IPS DF 19.7 (cell line): ENCODE measurements at regions not wholly inside any gene's neighbourhood (a gene's known extent, or its start where the extent isn't known, plus 50 kb on each side); places are given as distances from the start of the nearest gene placed in this dataset.
"Not testable (repeated sequence)": the region's sequence is repeated elsewhere in the genome, so short reads cannot be mapped to it uniquely, and the experiment has no call there.

Experiments
- DNase-seq: peaks from one replicate; pipeline ENCODE4 v3.0.0-alpha.2; 2013; ENCODE audit warnings: low read depth, low spot score

- DNase-seq, result no peak
Observed at GRCh38 chr3:132987396-132987795, 50.8 kb upstream of the TMEM108 start.

GRCh38 chr3:132984181-132984580 lies 54.0 kb upstream of the TMEM108 start:
- DNase-seq, result no peak

GRCh38 chr3:132983143-132983770 lies 54.9 kb upstream of the TMEM108 start:
- no peak for DNase-seq

- DNase-seq, result no peak
Observed at GRCh38 chr3:132981719-132982118, 56.5 kb upstream of the TMEM108 start.

GRCh38 chr3:132980102-132980501 lies 58.1 kb upstream of the TMEM108 start:
- no peak for DNase-seq

- no peak for DNase-seq
Observed at GRCh38 chr3:132979606-132980005, 58.6 kb upstream of the TMEM108 start.

GRCh38 chr3:132978946-132979345 lies 59.2 kb upstream of the TMEM108 start:
- DNase-seq, result not testable (repeated sequence)

- DNase-seq, result no peak
Observed at GRCh38 chr3:132978464-132978863, 59.7 kb upstream of the TMEM108 start.

GRCh38 chr3:132974097-132974496 lies 64.1 kb upstream of the TMEM108 start:
- no peak for DNase-seq

- no peak for DNase-seq
Observed at GRCh38 chr3:132973441-132973840, 64.8 kb upstream of the TMEM108 start.

- no peak for DNase-seq
Observed at GRCh38 chr3:132972333-132972732, 65.9 kb upstream of the TMEM108 start.

- DNase-seq, result no peak
Observed at GRCh38 chr3:132966374-132966773, 71.8 kb upstream of the TMEM108 start.

GRCh38 chr3:132964266-132964665 lies 73.9 kb upstream of the TMEM108 start:
- no peak for DNase-seq

- DNase-seq, result no peak
Observed at GRCh38 chr3:132963786-132964185, 74.4 kb upstream of the TMEM108 start.

- no peak for DNase-seq
Observed at GRCh38 chr3:132961991-132962390, 76.2 kb upstream of the TMEM108 start.

GRCh38 chr3:132953683-132954082 lies 84.5 kb upstream of the TMEM108 start:
- no peak for DNase-seq

GRCh38 chr3:132927896-132928295 lies 110.3 kb upstream of the TMEM108 start:
- DNase-seq, result no peak

GRCh38 chr3:132926098-132926497 lies 112.1 kb upstream of the TMEM108 start:
- DNase-seq, result no peak

GRCh38 chr3:132925256-132925930 lies 112.8 kb upstream of the TMEM108 start:
- no peak for DNase-seq

- no peak for DNase-seq
Observed at GRCh38 chr3:132916096-132916495, 122.1 kb upstream of the TMEM108 start.

- DNase-seq, result no peak
Observed at GRCh38 chr3:132912416-132912753, 125.8 kb upstream of the TMEM108 start.

- no peak for DNase-seq
Observed at GRCh38 chr3:132911741-132912415, 126.3 kb upstream of the TMEM108 start.

GRCh38 chr3:132907293-132907692 lies 130.9 kb upstream of the TMEM108 start:
- no peak for DNase-seq
